GM10266 (cell line): ENCODE measurements at regions not wholly inside any gene's neighbourhood (a gene's known extent, or its start where the extent isn't known, plus 50 kb on each side); places are given as distances from the start of the nearest gene placed in this dataset.

Experiments used
- DNase-seq: peaks from one replicate; pipeline ENCODE4 v3.0.0; 2012; ENCODE audit errors: extremely low spot score
- CTCF ChIP-seq: IDR thresholded peaks from 2 replicates; pipeline ENCODE4 v1.5.1; 2012; ENCODE audit warnings: mild to moderate bottlenecking, low read depth; ENCODE audit not compliant: control insufficient read depth, insufficient read depth; ENCODE audit errors: missing control alignments

GRCh38 chr6:156634951-156635371 lies 142.2 kb upstream of the ARID1B start:
- no peak for TF ChIP-seq CTCF
- peak; percentile 27 for DNase-seq

GRCh38 chr6:156634048-156634447 lies 143.1 kb upstream of the ARID1B start:
- no peak for DNase-seq
- TF ChIP-seq CTCF: no peak

GRCh38 chr6:156633291-156633690 lies 143.9 kb upstream of the ARID1B start:
- no peak for TF ChIP-seq CTCF

GRCh38 chr6:156630613-156631302 lies 146.4 kb upstream of the ARID1B start:
- TF ChIP-seq CTCF: no peak
- DNase-seq: no peak

More at GRCh38 chr6:156633291-156633690, 143.9 kb upstream of the ARID1B start:
- DNase-seq: no peak

GRCh38 chr6:156628805-156629204 lies 148.4 kb upstream of the ARID1B start:
- DNase-seq: no peak
- no peak for TF ChIP-seq CTCF

GRCh38 chr6:156627524-156627923 lies 149.7 kb upstream of the ARID1B start:
- DNase-seq: no peak
- no peak for TF ChIP-seq CTCF

- no peak for DNase-seq
- no peak for TF ChIP-seq CTCF
Measured at GRCh38 chr6:156622185-156622584, 155.0 kb upstream of the ARID1B start.
